GM12878 (cell line): ENCODE measurements at regions not wholly inside any gene's neighbourhood (a gene's known extent, or its start where the extent isn't known, plus 50 kb on each side); places are given as distances from the start of the nearest gene placed in this dataset.

ENCODE experiments used
- ATAC-seq: fragments of 200-7000 bp; cut with Tn5 transposase; 3 replicates; pipeline ENCODE4 v1.9.1; 2020; ENCODE audit warnings: mild to moderate bottlenecking, moderate library complexity
- BruUV-seq: library from RNA; stranded (reverse); fragments of 400-500 nt; replicated peaks from 2 replicates; lab custom pipeline; 2021; lab: Mats Ljungman, UMichigan
- CTCF ChIA-PET: fragments of 300-600 bp; sonication (Branson Sonifier 250); formaldehyde crosslinking; extraction: SDS; loops from one replicate; lab custom pipeline; 2021; ENCODE audit warnings: inconsistent platforms; lab: Yijun Ruan, JAX
- POLR2A ChIA-PET: fragments of 350-600 bp; formaldehyde crosslinking; extraction: SDS; loops from one replicate; lab custom pipeline; 2021; ENCODE audit warnings: inconsistent platforms; lab: Charles Lee
- RAD21 ChIA-PET: fragments of 300-600 bp; sonication (Branson Sonifier 250); formaldehyde crosslinking; loops from one replicate; lab custom pipeline; 2023; ENCODE audit warnings: antibody characterized with exemption; ENCODE audit not compliant: unreplicated experiment; lab: Charles Lee
- SMC1A ChIA-PET: fragments of 300-600 bp; sonication (Branson Sonifier 250); formaldehyde crosslinking; loops from one replicate; lab custom pipeline; 2023; ENCODE audit not compliant: unreplicated experiment, uncharacterized antibody; lab: Charles Lee
- DNase-seq: peaks from one replicate; pipeline ENCODE4 v3.0.0-alpha.2; 2011; ENCODE audit warnings: low read depth, low spot score
- FAIRE-seq: peaks from 3 replicates; lab custom pipeline; 2011; peaks lifted over from hg19 to GRCh38; lab: Jason Lieb, UNC
- H2AFZ ChIP-seq: 2 replicates; pipeline ENCODE4 v1.6.0; 2011; ENCODE audit warnings: low read depth, low read length, control low read depth; ENCODE audit not compliant: control insufficient read depth
- H3K27ac ChIP-seq: 2 replicates; pipeline ENCODE4 v1.5.1; 2011; ENCODE audit warnings: control low read depth; ENCODE audit not compliant: control insufficient read depth, insufficient read depth
- H3K27me3 ChIP-seq, 2 experiments: replicated peaks in 1 of 2; 2 replicates each; pipeline versions ENCODE4 v1.6.0 to v1.6.1; 2011; ENCODE audit warnings: low read length in 1 of 2; ENCODE audit not compliant: control insufficient read depth in 2 of 2, insufficient read depth in 2 of 2
- H3K36me3 ChIP-seq, 2 experiments: 2 replicates each; pipeline ENCODE4 v1.5.1; 2011; ENCODE audit warnings: low read length in 1 of 2; ENCODE audit not compliant: control insufficient read depth in 2 of 2, insufficient read depth in 2 of 2
- H3K4me1 ChIP-seq: 2 replicates; pipeline ENCODE4 v1.6.1; 2011; ENCODE audit warnings: mild to moderate bottlenecking, low read length, moderate library complexity, mixed read lengths; ENCODE audit not compliant: control insufficient read depth, insufficient read depth
- H3K4me2 ChIP-seq: 2 replicates; pipeline ENCODE4 v1.6.0; 2011; ENCODE audit warnings: control low read depth; ENCODE audit not compliant: control insufficient read depth, insufficient read depth
- H3K4me3 ChIP-seq: fragments of 200-600 bp; sonication (generic); 2 replicates; pipeline ENCODE4 v1.5.1; 2016
- H3K79me2 ChIP-seq: 2 replicates; pipeline ENCODE4 v1.6.0; 2011; ENCODE audit warnings: low read length; ENCODE audit not compliant: control insufficient read depth, insufficient read depth
- H3K9ac ChIP-seq: 2 replicates; pipeline ENCODE4 v1.8.0; 2011; ENCODE audit warnings: low read length, control low read depth, mixed read lengths; ENCODE audit not compliant: control insufficient read depth, insufficient read depth
- H3K9me3 ChIP-seq: replicated peaks from 3 replicates; pipeline ENCODE4 v1.5.1; 2011; ENCODE audit warnings: mild to moderate bottlenecking, low read length; ENCODE audit not compliant: control insufficient read depth, insufficient read depth
- H4K20me1 ChIP-seq: 2 replicates; pipeline ENCODE4 v1.6.0; 2011; ENCODE audit not compliant: control insufficient read depth, insufficient read depth
- ATF2 ChIP-seq: IDR thresholded peaks from 2 replicates; pipeline ENCODE4 v1.6.1; 2012; ENCODE audit warnings: low read length, inconsistent platforms
- CBX5 ChIP-seq: sonication (generic); IDR thresholded peaks from 2 replicates; pipeline ENCODE4 v1.6.1; 2016; ENCODE audit warnings: low read depth, moderate library complexity, mild to moderate bottlenecking, inconsistent platforms
- IRF3 ChIP-seq: fragments of 450-650 bp; IDR thresholded peaks from 2 replicates; pipeline ENCODE4 v1.6.1; 2014; ENCODE audit warnings: mild to moderate bottlenecking
- SUPT20H ChIP-seq: IDR thresholded peaks from 2 replicates; pipeline ENCODE4 v1.6.1; 2011; ENCODE audit warnings: low read depth, mild to moderate bottlenecking, low read length, moderate library complexity, borderline replicate concordance; ENCODE audit not compliant: control insufficient read depth
- ZNF384 ChIP-seq: IDR thresholded peaks from 2 replicates; pipeline ENCODE4 v1.6.1; 2012; ENCODE audit warnings: low read depth, mild to moderate bottlenecking, low read length, improper control_type of control experiment, borderline replicate concordance
- WGBS: methylation state at CpG from one replicate; pipeline ENCODE4 v1.1.6; 2016; ENCODE audit warnings: low lambda C conversion rate; ENCODE audit not compliant: insufficient replicate concordance, insufficient coverage; ENCODE audit errors: missing lambda C conversion rate; 5-methylcytosine and 5-hydroxymethylcytosine counted together
- in situ Hi-C: fragments of 300-500 bp; cut with MboI; formaldehyde crosslinking; loops from 9 replicates; pipeline ENCODE4 v1.14.3; 2018; ENCODE audit warnings: mixed read lengths
- intact Hi-C: fragments of 100-400 bp; cut with micrococcal nuclease; formaldehyde crosslinking; loops from one replicate; pipeline ENCODE4 v1.14.2; 2022; ENCODE audit not compliant: unreplicated experiment
- TF ChIP-seq, protein P1 (sequence below): IDR thresholded peaks from 2 replicates; pipeline ENCODE4 v1.6.1; 2012; ENCODE audit warnings: low read depth, low read length, improper control_type of control experiment
- TF ChIP-seq, protein P2 (sequence below): fragments of 450-650 bp; formaldehyde crosslinking; IDR thresholded peaks from 2 replicates; pipeline ENCODE4 v1.4.0; 2020; ENCODE audit warnings: mild to moderate bottlenecking, moderate library complexity

GRCh38 chr5:78718824-78719223 is 70.3 kb upstream of the LHFPL2 start (continued):
- TF ChIP-seq ATF2, result no peak
- TF ChIP-seq, all 136 proteins: peak for 0

- FAIRE-seq, result no peak
- Histone ChIP-seq H2AFZ (no peak overlapping the region), H3K79me2 (no peaks in the 10 kb centered on the region), H3K9me3 (no peaks in the 10 kb centered on the region), H3K9ac (no peak overlapping the region), H3K27ac (no peak overlapping the region), H3K36me3 (no peaks in the 10 kb centered on the region), H3K4me1 (peaks cover 8% of the 10 kb centered on the region), H3K27me3 (no peaks in the 10 kb centered on the region), H3K4me3 (no peak overlapping the region), H4K20me1 (no peaks in the 10 kb centered on the region), H3K4me2 (no peak overlapping the region)
- BruUV-seq, result no TSS peak
- ChIA-PET RAD21 (interaction anchor here (1.3 kb wide), 1 partner anchor 68 kb away, joined by 3 read pairs; no protein-coding TSS in a partner anchor), CTCF (interaction anchor here (1.1 kb wide), 1 partner anchor 185 kb away, joined by 3 read pairs; no protein-coding TSS in a partner anchor), POLR2A (no interaction called here), SMC1A (interaction anchor here (0.7 to 1.9 kb wide), 5 partner anchors 9 to 124 kb away, joined by 3 to 6 read pairs (median 3); no protein-coding TSS in a partner anchor)
- no peak for DNase-seq
- intact Hi-C loops, result no loop called here
- ATAC-seq, result no peak
- in situ Hi-C loops, result no loop called here
- WGBS, result 67% methylated on average over 15 of the region's 15 CpGs
- TF ChIP-seq CBX5 (no peak), ATF2 (no peak), SUPT20H (no peak), IRF3 (no peak), ZNF384 (no peak)
- TF ChIP-seq, protein P1, sequence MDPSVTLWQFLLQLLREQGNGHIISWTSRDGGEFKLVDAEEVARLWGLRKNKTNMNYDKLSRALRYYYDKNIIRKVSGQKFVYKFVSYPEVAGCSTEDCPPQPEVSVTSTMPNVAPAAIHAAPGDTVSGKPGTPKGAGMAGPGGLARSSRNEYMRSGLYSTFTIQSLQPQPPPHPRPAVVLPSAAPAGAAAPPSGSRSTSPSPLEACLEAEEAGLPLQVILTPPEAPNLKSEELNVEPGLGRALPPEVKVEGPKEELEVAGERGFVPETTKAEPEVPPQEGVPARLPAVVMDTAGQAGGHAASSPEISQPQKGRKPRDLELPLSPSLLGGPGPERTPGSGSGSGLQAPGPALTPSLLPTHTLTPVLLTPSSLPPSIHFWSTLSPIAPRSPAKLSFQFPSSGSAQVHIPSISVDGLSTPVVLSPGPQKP, result no peak
- TF ChIP-seq, protein P2, sequence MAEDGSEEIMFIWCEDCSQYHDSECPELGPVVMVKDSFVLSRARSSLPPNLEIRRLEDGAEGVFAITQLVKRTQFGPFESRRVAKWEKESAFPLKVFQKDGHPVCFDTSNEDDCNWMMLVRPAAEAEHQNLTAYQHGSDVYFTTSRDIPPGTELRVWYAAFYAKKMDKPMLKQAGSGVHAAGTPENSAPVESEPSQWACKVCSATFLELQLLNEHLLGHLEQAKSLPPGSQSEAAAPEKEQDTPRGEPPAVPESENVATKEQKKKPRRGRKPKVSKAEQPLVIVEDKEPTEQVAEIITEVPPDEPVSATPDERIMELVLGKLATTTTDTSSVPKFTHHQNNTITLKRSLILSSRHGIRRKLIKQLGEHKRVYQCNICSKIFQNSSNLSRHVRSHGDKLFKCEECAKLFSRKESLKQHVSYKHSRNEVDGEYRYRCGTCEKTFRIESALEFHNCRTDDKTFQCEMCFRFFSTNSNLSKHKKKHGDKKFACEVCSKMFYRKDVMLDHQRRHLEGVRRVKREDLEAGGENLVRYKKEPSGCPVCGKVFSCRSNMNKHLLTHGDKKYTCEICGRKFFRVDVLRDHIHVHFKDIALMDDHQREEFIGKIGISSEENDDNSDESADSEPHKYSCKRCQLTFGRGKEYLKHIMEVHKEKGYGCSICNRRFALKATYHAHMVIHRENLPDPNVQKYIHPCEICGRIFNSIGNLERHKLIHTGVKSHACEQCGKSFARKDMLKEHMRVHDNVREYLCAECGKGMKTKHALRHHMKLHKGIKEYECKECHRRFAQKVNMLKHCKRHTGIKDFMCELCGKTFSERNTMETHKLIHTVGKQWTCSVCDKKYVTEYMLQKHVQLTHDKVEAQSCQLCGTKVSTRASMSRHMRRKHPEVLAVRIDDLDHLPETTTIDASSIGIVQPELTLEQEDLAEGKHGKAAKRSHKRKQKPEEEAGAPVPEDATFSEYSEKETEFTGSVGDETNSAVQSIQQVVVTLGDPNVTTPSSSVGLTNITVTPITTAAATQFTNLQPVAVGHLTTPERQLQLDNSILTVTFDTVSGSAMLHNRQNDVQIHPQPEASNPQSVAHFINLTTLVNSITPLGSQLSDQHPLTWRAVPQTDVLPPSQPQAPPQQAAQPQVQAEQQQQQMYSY (CRISPR knock-in tag), result no peak
Observed at GRCh38 chr5:78717674-78718584, 69.4 kb upstream of the LHFPL2 start.
